ENCODE measurements at regions not wholly inside any gene's neighbourhood (a gene's known extent, or its start where the extent isn't known, plus 50 kb on each side); places are given as distances from the start of the nearest gene placed in this dataset.
A peak's percentile ranks its signal among the peaks of the same experiment; 100 is the strongest.

GRCh38 chr14:51335961-51336723 is 96.1 kb downstream of the TMX1 start:
- TF ChIP-seq EP300 (IDR thresholded peaks at IDR 0.05) (no peak), POLR2AphosphoS5 (IDR thresholded peaks at IDR 0.05) (no peak)
- intact Hi-C loops (cut with DNase I; ENCODE audit: low total_unique reads), result no loop called here
- Histone ChIP-seq H3K4me3 (no peak overlapping the region), H3K4me1 (peaks cover 0 to 29% (median 11%) of the 10 kb centered on the region in 4 donors), H3K9me3 (no peaks in the 10 kb centered on the region), H3K36me3 (no peaks in the 10 kb centered on the region), H3K27ac (peak overlapping the region in 2 of 5 donors; percentile 55 to 66), H3K27me3 (no peaks in the 10 kb centered on the region)
- peak in 1 of 2 donors; percentile 56 for DNase-seq
- 85 to 94% (median 89%) methylated on average over 3 of the region's 3 CpGs for WGBS, 5 donors

GRCh38 chr14:51336734-51337133 is 96.7 kb downstream of the TMX1 start:
- H3K27me3 ChIP-seq, result no peaks in the 10 kb centered on the region
- H3K4me3 ChIP-seq, result no peak overlapping the region
- DNase-seq, result no peak
- no peaks in the 10 kb centered on the region for H3K9me3 ChIP-seq
- intact Hi-C loops (cut with DNase I; ENCODE audit: low total_unique reads), result no loop called here
- no peaks in the 10 kb centered on the region for H3K36me3 ChIP-seq
- TF ChIP-seq POLR2A (IDR thresholded peaks at IDR 0.05) (no peak), POLR2AphosphoS5 (IDR thresholded peaks at IDR 0.05) (no peak), CTCF (IDR thresholded peaks at IDR 0.05) (no peak), EP300 (IDR thresholded peaks at IDR 0.05) (no peak)
- 32 to 80% (median 58%) methylated on average over 2 of the region's 2 CpGs for WGBS, 5 donors
- H3K27ac ChIP-seq, result peak overlapping the region in 1 of 5 donors; percentile 15
- peaks cover 0 to 29% (median 11%) of the 10 kb centered on the region in 4 donors for H3K4me1 ChIP-seq

- no peaks in the 10 kb centered on the region for H3K27me3 ChIP-seq
- peaks cover 0 to 29% (median 11%) of the 10 kb centered on the region in 4 donors for H3K4me1 ChIP-seq
- H3K36me3 ChIP-seq, result no peaks in the 10 kb centered on the region
- no peak for TF ChIP-seq POLR2AphosphoS5 (IDR thresholded peaks at IDR 0.05)
- no peak for TF ChIP-seq CTCF (IDR thresholded peaks at IDR 0.05)
- TF ChIP-seq POLR2A (IDR thresholded peaks at IDR 0.05), result no peak
- TF ChIP-seq EP300 (IDR thresholded peaks at IDR 0.05), result no peak
- H3K9me3 ChIP-seq, result no peaks in the 10 kb centered on the region
- H3K27ac ChIP-seq, result no peak overlapping the region
- WGBS, 5 donors, result 65 to 81% (median 74%) methylated on average over 4 of the region's 4 CpGs
- H3K4me3 ChIP-seq, result no peak overlapping the region
- no peak for DNase-seq
- intact Hi-C loops (cut with DNase I; ENCODE audit: low total_unique reads), result no loop called here
Observed at GRCh38 chr14:51337520-51337919, 97.5 kb downstream of the TMX1 start.

GRCh38 chr14:51341338-51341737 is 101.3 kb downstream of the TMX1 start:
- no peak for DNase-seq
- Histone ChIP-seq H3K4me3 (no peak overlapping the region), H3K9me3 (peaks cover 0 to 2% (median 0%) of the 10 kb centered on the region in 4 donors), H3K27ac (no peak overlapping the region), H3K36me3 (no peaks in the 10 kb centered on the region), H3K27me3 (no peaks in the 10 kb centered on the region), H3K4me1 (no peaks in the 10 kb centered on the region)
- intact Hi-C loops (cut with DNase I; ENCODE audit: low total_unique reads), result no loop called here
- 89 to 98% (median 94%) methylated on average over 2 of the region's 2 CpGs for WGBS, 5 donors
- TF ChIP-seq POLR2AphosphoS5 (IDR thresholded peaks at IDR 0.05), result no peak
- no peak for TF ChIP-seq EP300 (IDR thresholded peaks at IDR 0.05)
- TF ChIP-seq POLR2A (IDR thresholded peaks at IDR 0.05), result no peak

- H3K27ac ChIP-seq, result no peak overlapping the region
- H3K27me3 ChIP-seq, result no peaks in the 10 kb centered on the region
- no peak overlapping the region for H3K4me3 ChIP-seq
- H3K9me3 ChIP-seq, result peaks cover 0 to 11% (median 0%) of the 10 kb centered on the region in 4 donors
- WGBS, 5 donors, result 78 to 90% (median 86%) methylated on average over 4 of the region's 4 CpGs
- no peak for DNase-seq
- TF ChIP-seq POLR2AphosphoS5 (IDR thresholded peaks at IDR 0.05), result no peak
- no peak for TF ChIP-seq POLR2A (IDR thresholded peaks at IDR 0.05)
- no peaks in the 10 kb centered on the region for H3K36me3 ChIP-seq
- intact Hi-C loops (cut with DNase I; ENCODE audit: low total_unique reads), result no loop called here
- no peaks in the 10 kb centered on the region for H3K4me1 ChIP-seq
Observed at GRCh38 chr14:51342226-51342625, 102.2 kb downstream of the TMX1 start.

- DNase-seq, result no peak
- intact Hi-C loops (cut with DNase I; ENCODE audit: low total_unique reads), result no loop called here
- H3K36me3 ChIP-seq, result no peaks in the 10 kb centered on the region
- 94 to 97% (median 95%) methylated on average over 20 of the region's 20 CpGs for WGBS, 5 donors
- no peaks in the 10 kb centered on the region for H3K27me3 ChIP-seq
- no peak overlapping the region for H3K4me3 ChIP-seq
- H3K4me1 ChIP-seq, result no peaks in the 10 kb centered on the region
- H3K9me3 ChIP-seq, result peaks cover 0 to 3% (median 0%) of the 10 kb centered on the region in 4 donors
- H3K27ac ChIP-seq, result no peak overlapping the region
- no peak for TF ChIP-seq CTCF (IDR thresholded peaks at IDR 0.05)
- TF ChIP-seq EP300 (IDR thresholded peaks at IDR 0.05), result no peak
- TF ChIP-seq POLR2AphosphoS5 (IDR thresholded peaks at IDR 0.05), result no peak
- no peak for TF ChIP-seq POLR2A (IDR thresholded peaks at IDR 0.05)
Observed at GRCh38 chr14:51351997-51352396, 112.0 kb downstream of the TMX1 start.
